HT-29 (cell line): ENCODE measurements at regions not wholly inside any gene's neighbourhood (a gene's known extent, or its start where the extent isn't known, plus 50 kb on each side); places are given as distances from the start of the nearest gene placed in this dataset.

Experiments
- DNase-seq: peaks from one replicate; pipeline ENCODE4 v3.0.0-alpha.2; 2015; ENCODE audit warnings: low spot score

GRCh38 chrX:118167361-118167760 lies 50.8 kb upstream of the KLHL13 start:
- DNase-seq: no peak

GRCh38 chrX:118171356-118171755 lies 54.7 kb upstream of the KLHL13 start:
- no peak for DNase-seq

- no peak for DNase-seq
Observed at GRCh38 chrX:118174516-118175098, 58.0 kb upstream of the KLHL13 start.

GRCh38 chrX:118177708-118178107 lies 61.1 kb upstream of the KLHL13 start:
- DNase-seq: no peak

GRCh38 chrX:118178450-118178849 lies 61.8 kb upstream of the KLHL13 start:
- DNase-seq: no peak

GRCh38 chrX:118179161-118179560 lies 62.6 kb upstream of the KLHL13 start:
- DNase-seq: no peak

GRCh38 chrX:118179718-118180117 lies 63.1 kb upstream of the KLHL13 start:
- no peak for DNase-seq

- no peak for DNase-seq
Observed at GRCh38 chrX:118181030-118181429, 64.4 kb upstream of the KLHL13 start.

GRCh38 chrX:118182025-118182424 lies 65.4 kb upstream of the KLHL13 start:
- DNase-seq: no peak

- no peak for DNase-seq
Observed at GRCh38 chrX:118182681-118183080, 66.1 kb upstream of the KLHL13 start.

GRCh38 chrX:118183606-118184005 lies 67.0 kb upstream of the KLHL13 start:
- DNase-seq: no peak

- no peak for DNase-seq
Observed at GRCh38 chrX:118187100-118187499, 70.5 kb upstream of the KLHL13 start.

- DNase-seq: no peak
Observed at GRCh38 chrX:118189000-118189399, 72.4 kb upstream of the KLHL13 start.

- no peak for DNase-seq
Observed at GRCh38 chrX:118189628-118190027, 73.0 kb upstream of the KLHL13 start.

- no peak for DNase-seq
Observed at GRCh38 chrX:118197730-118198129, 81.1 kb upstream of the KLHL13 start.

GRCh38 chrX:118198577-118198976 lies 82.0 kb upstream of the KLHL13 start:
- no peak for DNase-seq

- DNase-seq: no peak
Observed at GRCh38 chrX:118199997-118200396, 83.4 kb upstream of the KLHL13 start.

GRCh38 chrX:118205421-118206395 lies 89.1 kb upstream of the KLHL13 start:
- no peak for DNase-seq

- DNase-seq: no peak
Observed at GRCh38 chrX:118207831-118208453, 91.3 kb upstream of the KLHL13 start.

GRCh38 chrX:118208481-118208880 lies 91.9 kb upstream of the KLHL13 start:
- no peak for DNase-seq

- DNase-seq: no peak
Observed at GRCh38 chrX:118211891-118212816, 95.5 kb upstream of the KLHL13 start.

- DNase-seq: no peak
Observed at GRCh38 chrX:118212817-118213183, 96.2 kb upstream of the KLHL13 start.
